HepG2 (cell line): ENCODE measurements at regions not wholly inside any gene's neighbourhood (a gene's known extent, or its start where the extent isn't known, plus 50 kb on each side); places are given as distances from the start of the nearest gene placed in this dataset.

Source experiments
- ATAC-seq: fragments of 200-7000 bp; cut with Tn5 transposase; 3 replicates; pipeline ENCODE4 v1.9.1; 2020; ENCODE audit warnings: mild to moderate bottlenecking, moderate library complexity
- BruUV-seq: library from RNA; stranded (reverse); fragments of 400-500 nt; replicated peaks from 2 replicates; lab custom pipeline; 2021; lab: Mats Ljungman, UMichigan
- CTCF ChIA-PET: fragments of 300-600 bp; formaldehyde crosslinking; extraction: SDS; loops from one replicate; lab custom pipeline; 2021; ENCODE audit warnings: low total read pairs, inconsistent platforms, low intra/inter-chr PET ratio; lab: Yijun Ruan, JAX
- POLR2A ChIA-PET: fragments of 350-600 bp; sonication (Branson Sonifier 250); formaldehyde crosslinking; loops from one replicate; lab custom pipeline; 2020; ENCODE audit warnings: antibody characterized with exemption, inconsistent platforms; lab: Yijun Ruan, JAX
- DNase-seq: peaks from one replicate; pipeline ENCODE4 v3.0.0-alpha.2; 2015; ENCODE audit warnings: low spot score
- FAIRE-seq: peaks from 3 replicates; lab custom pipeline; 2011; peaks lifted over from hg19 to GRCh38; lab: Jason Lieb, UNC
- H2AFZ ChIP-seq: one replicate; pipeline ENCODE4 v1.6.1; 2011; ENCODE audit warnings: low read length, inconsistent platforms
- H3K27ac ChIP-seq: fragments of 300-600 bp; 3 replicates; pipeline ENCODE4 v1.8.0; 2011; ENCODE audit warnings: mixed run types, mild to moderate bottlenecking, mixed read lengths, low read length, inconsistent platforms; ENCODE audit not compliant: insufficient read depth; ENCODE audit errors: extremely low read length
- H3K27me3 ChIP-seq, 2 experiments: fragments of 200-600 bp in 1 of 2; 2 replicates in 1 of 2; 3 replicates in 1 of 2; pipeline versions ENCODE4 v1.6.0 to v1.8.0; 2011; ENCODE audit warnings: low read length in 2 of 2, mild to moderate bottlenecking in 2 of 2, moderate library complexity in 2 of 2, inconsistent platforms in 1 of 2; ENCODE audit not compliant: insufficient read depth in 2 of 2, control insufficient read depth in 1 of 2
- H3K36me3 ChIP-seq, 2 experiments: fragments of 200-600 bp in 1 of 2; replicated peaks in 1 of 2; 2 replicates in 1 of 2; 3 replicates in 1 of 2; pipeline versions ENCODE4 v1.5.1 to v1.8.0; 2011; ENCODE audit warnings: low read length in 2 of 2, inconsistent platforms in 1 of 2; ENCODE audit not compliant: insufficient read depth in 2 of 2, control insufficient read depth in 1 of 2
- H3K4me1 ChIP-seq: 2 replicates; pipeline ENCODE4 v1.5.1; 2012; ENCODE audit warnings: low read length, inconsistent platforms; ENCODE audit not compliant: insufficient read depth
- H3K4me2 ChIP-seq: 2 replicates; pipeline ENCODE4 v1.6.0; 2011; ENCODE audit warnings: low read depth, low read length, inconsistent platforms
- H3K4me3 ChIP-seq, 3 experiments: fragments of 200-600 bp in 1 of 3; sonication (generic), shearing (Covaris generic) in 1 of 3; replicated peaks in 1 of 3; 2 replicates each; pipeline ENCODE4 v1.5.1; 2011 to 2016; ENCODE audit warnings: low read length in 3 of 3, inconsistent platforms in 2 of 3, low read depth in 2 of 3, mild to moderate bottlenecking in 2 of 3, control low read depth in 1 of 3, mixed read lengths in 1 of 3; ENCODE audit not compliant: insufficient read depth in 1 of 3
- H3K79me2 ChIP-seq: one replicate; pipeline ENCODE4 v1.6.1; 2011; ENCODE audit warnings: low read length, inconsistent platforms; ENCODE audit not compliant: insufficient read depth
- H3K9ac ChIP-seq: 2 replicates; pipeline ENCODE4 v1.6.0; 2011; ENCODE audit warnings: mild to moderate bottlenecking, low read depth, low read length, inconsistent platforms; ENCODE audit not compliant: insufficient read depth
- H3K9me3 ChIP-seq: 2 replicates; pipeline ENCODE4 v1.5.1; 2012; ENCODE audit warnings: mild to moderate bottlenecking, low read length
- H4K20me1 ChIP-seq: 2 replicates; pipeline ENCODE4 v1.6.0; 2011; ENCODE audit warnings: inconsistent platforms, mild to moderate bottlenecking, low read length, moderate library complexity; ENCODE audit not compliant: insufficient read depth
- ADNP ChIP-seq: sonication (generic); formaldehyde crosslinking; IDR thresholded peaks from 2 replicates; pipeline ENCODE4 v1.4.0; 2020; ENCODE audit warnings: missing genetic modification reagents
- CAMTA2 ChIP-seq: sonication (generic); formaldehyde crosslinking; IDR thresholded peaks from 2 replicates; pipeline ENCODE4 v1.4.0; 2020; ENCODE audit warnings: mild to moderate bottlenecking, missing genetic modification reagents, borderline replicate concordance
- HES4 ChIP-seq: sonication (generic); formaldehyde crosslinking; IDR thresholded peaks from 2 replicates; pipeline ENCODE4 v1.9.0; 2021; ENCODE audit warnings: mild to moderate bottlenecking, missing genetic modification reagents, borderline replicate concordance
- HOXA9 ChIP-seq: sonication (generic); formaldehyde crosslinking; IDR thresholded peaks from 2 replicates; pipeline ENCODE4 v1.8.1; 2022; ENCODE audit warnings: missing genetic modification reagents, mild to moderate bottlenecking, moderate library complexity, borderline replicate concordance
- MIER3 ChIP-seq: IDR thresholded peaks from 2 replicates; pipeline ENCODE4 v1.6.1; 2016; ENCODE audit warnings: missing compliant biosample characterization, borderline replicate concordance
- PCBP1 ChIP-seq: fragments of 200-400 bp; formaldehyde crosslinking; IDR thresholded peaks from 2 replicates; pipeline ENCODE4 v1.6.1; 2017; ENCODE audit warnings: mild to moderate bottlenecking, low read depth, low read length, borderline replicate concordance
- POLR2AphosphoS2 ChIP-seq: IDR thresholded peaks from 2 replicates; pipeline ENCODE4 v1.6.1; 2011; ENCODE audit warnings: low read depth, low read length, improper control_type of control experiment
- PRDM15 ChIP-seq: sonication (generic); formaldehyde crosslinking; IDR thresholded peaks from 2 replicates; pipeline ENCODE4 v1.4.0; 2020; ENCODE audit warnings: missing genetic modification reagents
- PRDM4 ChIP-seq: sonication (generic); formaldehyde crosslinking; IDR thresholded peaks from 2 replicates; pipeline ENCODE4 v1.9.0; 2021; ENCODE audit warnings: missing genetic modification reagents, borderline replicate concordance
- TBX2 ChIP-seq: sonication (generic); formaldehyde crosslinking; IDR thresholded peaks from 2 replicates; pipeline ENCODE4 v1.5.0; 2020; ENCODE audit warnings: missing genetic modification reagents, mild to moderate bottlenecking, borderline replicate concordance
- ZNF232 ChIP-seq: sonication (generic); formaldehyde crosslinking; IDR thresholded peaks from 2 replicates; pipeline ENCODE4 v1.4.0; 2020; ENCODE audit warnings: missing genetic modification reagents, borderline replicate concordance
- ZNF276 ChIP-seq: sonication (generic); formaldehyde crosslinking; IDR thresholded peaks from 2 replicates; pipeline ENCODE4 v1.4.0; 2020; ENCODE audit warnings: mild to moderate bottlenecking, low read depth, missing genetic modification reagents
- ZNF331 ChIP-seq: sonication (generic); formaldehyde crosslinking; IDR thresholded peaks from 2 replicates; pipeline ENCODE4 v1.4.0; 2020; ENCODE audit warnings: missing genetic modification reagents
- ZNF703 ChIP-seq: sonication (generic); formaldehyde crosslinking; IDR thresholded peaks from 2 replicates; pipeline ENCODE4 v1.5.1; 2020; ENCODE audit warnings: missing genetic modification reagents, mild to moderate bottlenecking, moderate library complexity, borderline replicate concordance
- WGBS: methylation state at CpG from one replicate; pipeline ENCODE4 v1.1.6; 2017; ENCODE audit warnings: low lambda C conversion rate; 5-methylcytosine and 5-hydroxymethylcytosine counted together
- in situ Hi-C: cut with HindIII; loops from 2 replicates; pipeline ENCODE4 v1.10.0; 2017; ENCODE audit warnings: low pct_unique_long_range_greater_than_20kb; ENCODE audit not compliant: extremely low pct_ligation_motif_present
- intact Hi-C: fragments of 100-400 bp; cut with micrococcal nuclease; formaldehyde crosslinking; loops from one replicate; pipeline ENCODE4 v1.10.0; 2022; ENCODE audit not compliant: unreplicated experiment

GRCh38 chr3:18258492-18258891 is 166.6 kb downstream of the SATB1 start:
- H3K79me2 ChIP-seq, result no peaks in the 10 kb centered on the region
- ChIA-PET CTCF (no interaction called here), POLR2A (no interaction called here)
- DNase-seq (no peak), FAIRE-seq (no peak), ATAC-seq (no peak)
- no peaks in the 10 kb centered on the region for H3K9me3 ChIP-seq
- no TSS peak for BruUV-seq
- intact Hi-C loops, result no loop called here
- H3K36me3 ChIP-seq, result no peaks in the 10 kb centered on the region
- no peaks in the 10 kb centered on the region for H4K20me1 ChIP-seq
- H3K27me3 ChIP-seq, result no peaks in the 10 kb centered on the region
- 56% methylated on average over 7 of the region's 7 CpGs for WGBS
- H3K4me1 ChIP-seq, result no peaks in the 10 kb centered on the region
- TF ChIP-seq HES4 (CRISPR knock-in tag), result no peak
- TF ChIP-seq PRDM4 (CRISPR knock-in tag), result no peak
- TF ChIP-seq HOXA9 (CRISPR knock-in tag), result no peak
- TF ChIP-seq CAMTA2 (CRISPR knock-in tag), result no peak
- TF ChIP-seq POLR2AphosphoS2, result no peak
- TF ChIP-seq PCBP1, result no peak
- TF ChIP-seq MIER3, result no peak
- TF ChIP-seq ADNP (CRISPR knock-in tag), result no peak
- TF ChIP-seq ZNF276 (CRISPR knock-in tag), result no peak
- no peak for TF ChIP-seq PRDM15 (CRISPR knock-in tag)
- no peak for TF ChIP-seq ZNF232 (CRISPR knock-in tag)
- no peak for TF ChIP-seq ZNF331 (CRISPR knock-in tag)
- no peak for TF ChIP-seq TBX2 (CRISPR knock-in tag)
- no peak for TF ChIP-seq ZNF703 (CRISPR knock-in tag)
- no peak overlapping the region for H3K4me2 ChIP-seq
- H2AFZ ChIP-seq, result no peak overlapping the region
- H3K27ac ChIP-seq, result no peak overlapping the region
- in situ Hi-C loops, result no loop called here
- H3K4me3 ChIP-seq, result no peak overlapping the region
- H3K9ac ChIP-seq, result no peak overlapping the region
